ENCODE measurements at regions not wholly inside any gene's neighbourhood (a gene's known extent, or its start where the extent isn't known, plus 50 kb on each side); places are given as distances from the start of the nearest gene placed in this dataset.

- no peak for DNase-seq (ENCODE audit: low read depth)
- no peak overlapping the region for H3K4me3 ChIP-seq (ENCODE audit: low read depth, low read length)
- no peak for TF ChIP-seq CTCF (IDR thresholded peaks at IDR 0.05; ENCODE audit: low read depth, low read length)
- TF ChIP-seq MAX (IDR thresholded peaks at IDR 0.05; ENCODE audit: low read depth, low read length) = no peak
- TF ChIP-seq MYC (IDR thresholded peaks at IDR 0.05; ENCODE audit: low read depth, low read length) = no peak
- TF ChIP-seq POLR2A (IDR thresholded peaks at IDR 0.05; ENCODE audit: extremely low read depth, insufficient read length) = no peak
Measured at GRCh38 chr20:58045579-58045978, 182.9 kb downstream of the ANKRD60 start.

GRCh38 chr20:58044931-58045555 lies 183.4 kb downstream of the ANKRD60 start:
- TF ChIP-seq MAX (IDR thresholded peaks at IDR 0.05; ENCODE audit: low read depth, low read length) = no peak
- no peak for TF ChIP-seq POLR2A (IDR thresholded peaks at IDR 0.05; ENCODE audit: extremely low read depth, insufficient read length)
- TF ChIP-seq CTCF (IDR thresholded peaks at IDR 0.05; ENCODE audit: low read depth, low read length) = no peak
- no peak for TF ChIP-seq MYC (IDR thresholded peaks at IDR 0.05; ENCODE audit: low read depth, low read length)
- no peak for DNase-seq (ENCODE audit: low read depth)
- H3K4me3 ChIP-seq (ENCODE audit: low read depth, low read length) = no peak overlapping the region

GRCh38 chr20:58044286-58044685 lies 184.2 kb downstream of the ANKRD60 start:
- TF ChIP-seq MAX (IDR thresholded peaks at IDR 0.05; ENCODE audit: low read depth, low read length) (no peak), MYC (IDR thresholded peaks at IDR 0.05; ENCODE audit: low read depth, low read length) (no peak), POLR2A (IDR thresholded peaks at IDR 0.05; ENCODE audit: extremely low read depth, insufficient read length) (no peak), CTCF (IDR thresholded peaks at IDR 0.05; ENCODE audit: low read depth, low read length) (no peak)
- no peak overlapping the region for H3K4me3 ChIP-seq (ENCODE audit: low read depth, low read length)
- DNase-seq (ENCODE audit: low read depth) = no peak

GRCh38 chr20:58043236-58044140 lies 185.0 kb downstream of the ANKRD60 start:
- DNase-seq (ENCODE audit: low read depth) = no peak
- H3K4me3 ChIP-seq (ENCODE audit: low read depth, low read length) = no peak overlapping the region
- TF ChIP-seq POLR2A (IDR thresholded peaks at IDR 0.05; ENCODE audit: extremely low read depth, insufficient read length) = no peak
- TF ChIP-seq CTCF (IDR thresholded peaks at IDR 0.05; ENCODE audit: low read depth, low read length) = no peak
- TF ChIP-seq MAX (IDR thresholded peaks at IDR 0.05; ENCODE audit: low read depth, low read length) = no peak
- no peak for TF ChIP-seq MYC (IDR thresholded peaks at IDR 0.05; ENCODE audit: low read depth, low read length)

- DNase-seq (ENCODE audit: low read depth) = no peak
- H3K4me3 ChIP-seq (ENCODE audit: low read depth, low read length) = no peak overlapping the region
- TF ChIP-seq MYC (IDR thresholded peaks at IDR 0.05; ENCODE audit: low read depth, low read length) (no peak), CTCF (IDR thresholded peaks at IDR 0.05; ENCODE audit: low read depth, low read length) (no peak), POLR2A (IDR thresholded peaks at IDR 0.05; ENCODE audit: extremely low read depth, insufficient read length) (no peak), MAX (IDR thresholded peaks at IDR 0.05; ENCODE audit: low read depth, low read length) (no peak)
Measured at GRCh38 chr20:58042591-58042990, 185.9 kb downstream of the ANKRD60 start.

Data from NB4 (cell line).